Thymus (tissue), 11 donors: ENCODE measurements at regions not wholly inside any gene's neighbourhood (a gene's known extent, or its start where the extent isn't known, plus 50 kb on each side); places are given as distances from the start of the nearest gene placed in this dataset.

ENCODE experiments used
- DNase-seq, 9 donors: peaks; one replicate each; pipeline ENCODE4 v3.0.0-alpha.2; 2013; ENCODE audit warnings: low spot score in 9 of 9, low read depth in 6 of 9, missing footprints in 1 of 9
- H3K27ac ChIP-seq, 2 donors: one replicate each; pipeline ENCODE4 v1.5.1; 2013; ENCODE audit warnings: control low read depth in 1 of 2, low read depth in 1 of 2, low read length in 1 of 2, mild to moderate bottlenecking in 1 of 2, moderate library complexity in 1 of 2
- H3K27me3 ChIP-seq, 2 donors: one replicate each; pipeline ENCODE4 v1.5.1; 2013; ENCODE audit warnings: low read length in 1 of 2; ENCODE audit not compliant: control insufficient read depth in 2 of 2, insufficient read depth in 1 of 2
- H3K36me3 ChIP-seq, 2 donors: one replicate each; pipeline ENCODE4 v1.5.1; 2013; ENCODE audit warnings: low read length in 1 of 2, mild to moderate bottlenecking in 1 of 2, moderate library complexity in 1 of 2; ENCODE audit not compliant: control insufficient read depth in 2 of 2, insufficient read depth in 2 of 2
- H3K4me1 ChIP-seq, 2 donors: one replicate each; pipeline ENCODE4 v1.5.1; 2013; ENCODE audit warnings: low read length in 2 of 2; ENCODE audit not compliant: control insufficient read depth in 2 of 2, insufficient read depth in 2 of 2
- H3K4me3 ChIP-seq, 2 donors: one replicate each; pipeline ENCODE4 v1.5.1; 2013; ENCODE audit warnings: low read length in 2 of 2, control low read depth in 1 of 2, mild to moderate bottlenecking in 1 of 2
- H3K9me3 ChIP-seq, 2 donors: one replicate each; pipeline ENCODE4 v1.5.1; 2013; ENCODE audit warnings: low read length in 1 of 2, mild to moderate bottlenecking in 1 of 2; ENCODE audit not compliant: control insufficient read depth in 2 of 2, insufficient read depth in 1 of 2
- WGBS: extraction: QIAGEN DNeasy Blood & Tissue Kit; methylation state at CpG from one replicate; pipeline ENCODE4 v1.1.7; 2013; 5-methylcytosine and 5-hydroxymethylcytosine counted together
- donor health status: healthy.

DNA sequence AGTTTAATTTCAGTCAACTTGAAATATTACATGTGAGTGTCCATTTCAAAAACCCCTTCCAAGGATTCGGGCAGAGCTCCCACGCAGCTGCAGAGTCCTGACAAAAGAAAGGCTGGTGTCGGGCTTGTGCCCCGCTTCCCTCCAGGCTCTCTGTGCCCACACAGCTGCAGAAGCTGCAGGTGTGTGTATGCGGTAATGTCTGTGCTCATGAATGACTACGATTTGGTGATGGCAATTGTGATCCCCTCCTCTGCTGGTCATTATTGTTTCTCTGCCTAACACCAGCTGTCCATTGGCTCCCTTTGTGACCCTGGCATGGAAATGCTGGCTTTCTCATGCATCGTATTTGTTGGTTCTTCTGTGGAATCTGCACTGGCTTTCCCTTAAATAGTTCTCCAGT lies 224.8 kb downstream of the NUP35 start:
- Histone ChIP-seq H3K36me3 (no peaks in the 10 kb centered on the region), H3K27me3 (no peaks in the 10 kb centered on the region), H3K27ac (no peak overlapping the region), H3K9me3 (no peaks in the 10 kb centered on the region), H3K4me1 (no peaks in the 10 kb centered on the region), H3K4me3 (no peak overlapping the region)
- 94% methylated on average over 7 of the region's 7 CpGs for WGBS
- DNase-seq = no peak

- Histone ChIP-seq H3K4me3 (no peak overlapping the region), H3K36me3 (no peaks in the 10 kb centered on the region), H3K27ac (no peak overlapping the region), H3K4me1 (no peaks in the 10 kb centered on the region), H3K9me3 (no peaks in the 10 kb centered on the region), H3K27me3 (no peaks in the 10 kb centered on the region)
- DNase-seq = no peak
- WGBS = 92% methylated on average over 2 of the region's 2 CpGs
Observed at GRCh38 chr2:183359867-183360266, 235.6 kb downstream of the NUP35 start.

GRCh38 chr2:183371545-183371944 lies 247.3 kb downstream of the NUP35 start:
- Histone ChIP-seq H3K9me3 (no peaks in the 10 kb centered on the region), H3K27me3 (no peaks in the 10 kb centered on the region), H3K36me3 (no peaks in the 10 kb centered on the region), H3K4me1 (no peaks in the 10 kb centered on the region), H3K4me3 (no peak overlapping the region), H3K27ac (no peak overlapping the region)
- no peak for DNase-seq

DNA sequence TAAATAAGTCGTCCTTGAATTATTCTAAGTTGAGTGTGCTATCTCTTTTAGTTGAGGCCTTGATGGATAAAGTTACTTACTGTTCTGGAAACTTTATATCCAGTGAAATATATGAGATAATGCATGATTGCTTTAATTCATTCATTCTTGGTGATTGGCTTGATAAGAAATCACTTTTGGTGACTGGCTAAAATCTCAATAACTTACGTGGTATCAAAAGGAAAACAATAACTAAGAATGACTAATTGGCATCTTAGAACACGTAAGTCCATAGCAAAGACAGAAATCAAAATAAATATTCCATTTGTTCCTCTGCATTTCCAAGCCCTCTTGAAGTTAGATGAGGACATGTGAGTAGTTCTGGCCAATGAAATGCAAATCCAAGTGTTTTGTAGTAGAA lies 251.6 kb downstream of the NUP35 start:
- DNase-seq = no peak
- no peak overlapping the region for H3K4me3 ChIP-seq
- H3K27ac ChIP-seq = no peak overlapping the region
- no peaks in the 10 kb centered on the region for H3K9me3 ChIP-seq
- H3K27me3 ChIP-seq = no peaks in the 10 kb centered on the region
- no peaks in the 10 kb centered on the region for H3K36me3 ChIP-seq
- 96% methylated on average over 3 of the region's 3 CpGs for WGBS
- H3K4me1 ChIP-seq = no peaks in the 10 kb centered on the region

- Histone ChIP-seq H3K4me3 (no peak overlapping the region), H3K36me3 (no peaks in the 10 kb centered on the region), H3K4me1 (no peaks in the 10 kb centered on the region), H3K27ac (no peak overlapping the region), H3K27me3 (no peaks in the 10 kb centered on the region), H3K9me3 (no peaks in the 10 kb centered on the region)
- DNase-seq = no peak
- 98% methylated on average over 1 of the region's 1 CpG for WGBS
Observed at GRCh38 chr2:183383854-183384253, 259.6 kb downstream of the NUP35 start.

DNA sequence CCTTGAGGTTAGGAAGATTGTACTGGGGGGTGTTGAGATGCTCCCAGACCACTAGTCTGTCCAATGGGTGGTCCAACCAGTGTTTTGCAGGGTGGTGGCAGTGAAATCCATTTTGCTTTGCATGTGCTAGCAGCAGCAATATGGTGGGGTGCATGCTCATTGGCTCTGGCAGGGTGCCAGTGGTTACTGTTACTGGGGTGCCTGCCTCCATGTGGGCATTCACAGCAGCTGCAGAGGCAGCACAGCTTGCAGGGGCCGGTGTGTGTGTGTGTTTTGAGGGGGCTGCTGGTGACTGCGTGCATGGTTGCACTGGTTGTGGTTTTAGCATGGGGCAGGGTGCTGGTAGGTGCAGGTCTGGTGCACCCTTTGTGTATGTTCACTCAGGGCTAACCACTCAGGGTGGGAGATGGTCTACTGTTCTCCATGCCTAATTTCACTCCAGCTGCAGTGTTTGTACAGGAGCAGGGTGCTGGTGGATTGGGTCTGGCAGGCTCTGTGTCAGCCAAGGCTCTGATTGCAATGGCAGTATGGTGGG lies 265.4 kb downstream of the NUP35 start:
- Histone ChIP-seq H3K9me3 (peaks cover 0 to 13% of the 10 kb centered on the region in 2 donors), H3K4me1 (no peaks in the 10 kb centered on the region), H3K4me3 (no peak overlapping the region), H3K27me3 (no peaks in the 10 kb centered on the region), H3K27ac (no peak overlapping the region), H3K36me3 (no peaks in the 10 kb centered on the region)
- DNase-seq = no peak
- WGBS = 92% methylated on average over 2 of the region's 2 CpGs

DNA sequence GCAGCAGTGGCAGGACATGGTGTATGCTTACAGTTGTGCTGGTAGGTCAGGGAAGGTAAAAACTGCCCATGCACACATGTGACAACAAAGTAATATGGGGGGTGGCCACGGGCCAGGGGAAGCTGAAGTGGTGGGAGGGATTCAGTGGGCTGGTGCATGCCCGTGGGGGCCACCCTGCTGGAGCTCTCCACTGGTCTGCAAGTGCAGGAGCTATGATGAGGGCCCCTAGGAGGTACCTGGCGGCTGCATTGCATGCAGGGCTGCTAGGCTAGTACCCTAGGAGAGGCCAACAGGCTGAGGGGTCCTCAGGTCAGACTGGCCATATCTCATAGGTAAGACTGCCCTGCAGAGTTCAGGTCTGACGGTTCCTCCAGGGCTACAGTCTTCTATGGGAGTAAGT lies 265.9 kb downstream of the NUP35 start:
- DNase-seq = no peak
- Histone ChIP-seq H3K27me3 (no peaks in the 10 kb centered on the region), H3K4me3 (no peak overlapping the region), H3K4me1 (no peaks in the 10 kb centered on the region), H3K27ac (no peak overlapping the region), H3K36me3 (no peaks in the 10 kb centered on the region), H3K9me3 (peaks cover 0 to 13% of the 10 kb centered on the region in 2 donors)
- 92% methylated on average over 4 of the region's 4 CpGs for WGBS

- 96% methylated on average over 7 of the region's 7 CpGs for WGBS
- Histone ChIP-seq H3K36me3 (no peaks in the 10 kb centered on the region), H3K27ac (no peak overlapping the region), H3K4me1 (no peaks in the 10 kb centered on the region), H3K27me3 (no peaks in the 10 kb centered on the region), H3K9me3 (peaks cover 1 to 18% of the 10 kb centered on the region in 2 donors), H3K4me3 (no peak overlapping the region)
- no peak for DNase-seq
Observed at GRCh38 chr2:183404392-183404791, 280.1 kb downstream of the NUP35 start.

DNA sequence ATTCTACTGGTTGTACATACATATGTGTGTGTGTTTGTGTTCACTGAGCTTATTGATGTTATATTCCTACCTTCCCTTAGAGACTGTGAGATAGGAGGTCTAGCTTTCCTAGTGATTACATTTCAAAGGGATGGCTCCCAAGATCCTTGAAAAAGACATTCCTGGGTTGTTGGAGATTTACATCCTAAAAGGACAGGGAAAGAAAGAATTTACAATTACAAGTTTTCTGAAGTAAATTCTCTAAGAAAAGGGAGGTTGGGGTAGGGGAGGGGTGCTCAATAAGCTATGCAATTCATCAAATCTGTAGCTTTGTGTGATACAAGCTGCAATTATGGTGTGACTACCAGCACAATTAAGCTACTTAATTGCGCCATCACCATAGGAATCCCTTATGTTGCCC lies 284.3 kb downstream of the NUP35 start:
- DNase-seq = no peak
- H3K36me3 ChIP-seq = no peaks in the 10 kb centered on the region
- no peak overlapping the region for H3K4me3 ChIP-seq
- no peaks in the 10 kb centered on the region for H3K4me1 ChIP-seq
- no peak overlapping the region for H3K27ac ChIP-seq
- H3K9me3 ChIP-seq = peaks cover 1 to 13% of the 10 kb centered on the region in 2 donors
- H3K27me3 ChIP-seq = no peaks in the 10 kb centered on the region
- 0% methylated on average over 1 of the region's 1 CpG for WGBS

GRCh38 chr2:183409662-183410061 lies 285.4 kb downstream of the NUP35 start:
- Histone ChIP-seq H3K27me3 (no peaks in the 10 kb centered on the region), H3K36me3 (no peaks in the 10 kb centered on the region), H3K27ac (no peak overlapping the region), H3K4me1 (no peaks in the 10 kb centered on the region), H3K4me3 (no peak overlapping the region), H3K9me3 (peaks cover 1 to 8% of the 10 kb centered on the region in 2 donors)
- no peak for DNase-seq
